GDM1 (cell line): ENCODE measurements at regions not wholly inside any gene's neighbourhood (a gene's known extent, or its start where the extent isn't known, plus 50 kb on each side); places are given as distances from the start of the nearest gene placed in this dataset.

ENCODE experiments used
- DNase-seq: peaks from one replicate; lab custom pipeline; 2025; lab: John Stamatoyannopoulos, UW

DNA sequence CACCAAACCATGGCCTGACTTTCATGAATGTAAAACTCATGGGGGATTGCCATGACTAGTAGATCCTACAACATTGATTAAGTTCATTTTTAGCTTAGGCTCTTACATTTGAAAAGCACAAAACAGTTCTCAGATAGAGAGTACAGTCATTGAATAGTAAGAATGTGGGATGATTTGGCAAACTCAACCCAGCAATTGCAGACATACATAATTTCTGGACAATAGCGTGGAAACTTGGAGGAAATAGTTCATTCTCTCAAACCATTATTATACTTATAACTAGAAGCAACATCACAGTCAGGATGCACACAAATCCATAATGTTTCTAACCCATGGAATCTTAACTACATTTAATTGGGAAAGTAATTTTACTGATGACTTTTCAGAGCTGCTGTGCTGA lies 598.2 kb downstream of the LMO4 start:
- no peak for DNase-seq

DNA sequence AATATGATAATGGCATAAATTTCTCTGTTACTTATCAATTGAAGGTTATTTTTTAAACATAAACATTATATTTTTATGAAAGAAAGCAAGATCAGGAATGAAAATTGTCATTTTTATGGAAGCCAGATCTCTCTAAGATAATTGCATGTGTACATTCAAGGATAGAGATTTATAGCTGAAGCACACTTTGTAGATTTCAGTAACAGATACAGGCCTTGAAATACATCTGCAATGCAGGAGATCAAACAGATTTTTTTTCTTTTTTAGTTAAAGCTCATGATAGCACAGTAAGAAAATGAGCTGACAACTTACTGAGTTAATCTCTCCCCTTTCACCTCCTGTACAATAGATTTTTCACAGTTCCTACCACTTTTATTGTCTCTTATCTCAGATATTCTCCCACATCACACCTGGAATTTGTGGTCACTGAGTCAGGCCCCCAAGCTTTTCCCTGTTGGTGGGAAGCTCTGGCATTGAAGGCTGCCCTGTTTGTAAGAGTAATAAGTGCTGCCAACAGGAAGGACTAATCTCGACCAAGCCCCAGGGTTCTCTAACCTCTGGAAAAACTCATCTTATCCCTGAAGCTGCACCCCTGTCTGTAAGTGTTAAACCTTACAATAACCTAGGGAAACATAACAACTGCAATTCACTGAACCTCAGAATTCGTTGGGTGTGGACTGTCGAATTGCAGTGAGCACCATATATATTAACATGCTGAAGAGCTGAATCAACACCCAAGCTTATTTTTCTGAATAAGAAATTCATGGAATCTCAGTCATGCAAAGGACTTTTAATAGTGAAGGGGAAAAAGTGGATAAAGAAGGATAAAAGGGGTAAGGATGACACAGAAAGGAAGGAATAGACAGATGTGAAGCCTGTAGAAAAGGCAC lies 599.0 kb downstream of the LMO4 start:
- no peak for DNase-seq

DNA sequence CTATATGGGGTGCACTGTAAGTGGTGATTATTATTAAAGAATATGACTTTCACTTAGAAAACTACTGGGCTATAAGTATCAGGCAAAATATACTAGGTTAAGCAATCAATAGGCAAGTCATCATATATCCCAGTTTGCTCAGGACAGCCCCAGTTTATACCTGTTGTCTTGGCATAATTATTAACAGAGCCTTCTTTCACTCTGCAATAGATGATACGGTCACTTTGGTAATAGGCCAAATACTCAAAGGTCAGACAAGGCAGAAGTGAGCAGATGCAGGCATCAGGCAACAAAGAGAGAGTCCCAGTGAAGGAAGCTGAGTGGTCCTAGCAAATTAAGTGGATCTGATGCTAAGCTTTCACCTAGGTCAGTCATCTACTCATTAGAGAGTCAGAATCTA lies 599.9 kb downstream of the LMO4 start:
- DNase-seq, result no peak

DNA sequence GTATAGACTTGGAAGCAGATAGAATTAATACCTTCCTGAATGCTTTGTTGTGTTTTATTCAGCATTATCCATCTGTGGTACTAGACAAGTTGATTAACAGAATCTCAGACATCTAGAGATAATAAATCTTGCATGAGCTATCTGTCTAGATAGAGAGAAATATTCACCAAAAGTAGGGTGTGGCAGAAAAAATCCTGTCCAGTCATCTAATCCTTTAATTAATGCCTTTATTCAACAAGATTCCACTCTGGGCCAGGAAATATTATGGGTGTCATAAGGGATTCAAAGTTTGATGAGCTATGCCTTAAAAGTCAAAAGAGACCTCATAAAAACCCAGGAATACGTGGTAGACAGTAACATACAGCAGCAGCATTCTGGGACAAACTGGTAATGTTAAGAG lies 601.2 kb downstream of the LMO4 start:
- DNase-seq, result no peak

DNA sequence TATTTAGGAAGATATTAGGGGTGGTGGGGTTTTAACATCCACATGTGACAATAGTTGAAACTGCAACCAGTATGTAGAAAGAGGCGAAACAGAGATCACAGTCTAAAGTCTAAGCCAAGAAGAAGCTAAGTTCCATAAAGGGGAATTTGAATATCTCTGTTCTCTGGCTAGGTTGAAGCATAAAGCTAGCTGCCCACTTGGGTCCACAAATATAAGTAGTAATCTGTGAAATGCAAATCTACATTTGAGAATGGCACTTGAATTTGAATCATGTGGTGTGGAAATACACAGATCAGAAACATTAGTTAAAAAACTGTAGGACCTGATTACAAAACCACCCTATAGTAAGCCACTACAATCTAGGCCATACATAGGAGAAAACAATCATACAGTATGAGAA lies 602.1 kb downstream of the LMO4 start:
- DNase-seq, result no peak

DNA sequence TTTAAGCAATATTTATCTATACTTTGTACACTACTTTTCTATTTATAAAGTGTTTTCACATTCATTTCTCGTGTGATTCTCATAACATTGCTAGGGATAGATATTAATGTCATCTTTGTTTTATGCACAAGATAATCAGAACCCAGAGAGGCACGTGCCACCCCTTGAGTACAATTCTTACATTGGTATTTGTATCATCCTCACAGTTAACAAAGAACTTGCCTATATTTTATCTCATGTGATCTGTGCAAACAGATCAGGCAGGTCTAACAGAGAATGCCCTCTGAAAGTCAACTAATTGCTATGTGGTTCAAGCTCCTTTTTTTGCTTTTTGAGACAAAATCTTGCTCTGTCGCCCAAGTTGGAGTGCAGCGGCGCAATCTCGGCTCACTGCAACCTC lies 604.5 kb downstream of the LMO4 start:
- DNase-seq, result no peak

DNA sequence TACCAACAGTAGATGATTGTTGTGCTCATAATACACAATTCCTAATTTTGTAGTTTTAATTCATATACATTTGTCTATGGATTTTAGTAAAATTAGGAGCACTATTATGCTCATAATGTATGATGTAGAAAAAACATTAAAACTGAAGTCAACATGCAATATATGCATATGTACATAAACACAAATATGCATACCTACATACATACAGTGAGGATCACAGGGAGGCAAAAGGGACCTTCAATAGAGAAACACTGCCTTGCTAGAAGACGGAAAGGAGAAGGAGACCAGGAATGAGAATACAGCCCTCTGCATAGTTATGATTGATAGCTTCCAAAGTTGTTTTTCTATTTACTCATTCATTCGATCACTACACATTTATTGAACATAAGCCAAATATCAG lies 606.5 kb downstream of the LMO4 start:
- no peak for DNase-seq

DNA sequence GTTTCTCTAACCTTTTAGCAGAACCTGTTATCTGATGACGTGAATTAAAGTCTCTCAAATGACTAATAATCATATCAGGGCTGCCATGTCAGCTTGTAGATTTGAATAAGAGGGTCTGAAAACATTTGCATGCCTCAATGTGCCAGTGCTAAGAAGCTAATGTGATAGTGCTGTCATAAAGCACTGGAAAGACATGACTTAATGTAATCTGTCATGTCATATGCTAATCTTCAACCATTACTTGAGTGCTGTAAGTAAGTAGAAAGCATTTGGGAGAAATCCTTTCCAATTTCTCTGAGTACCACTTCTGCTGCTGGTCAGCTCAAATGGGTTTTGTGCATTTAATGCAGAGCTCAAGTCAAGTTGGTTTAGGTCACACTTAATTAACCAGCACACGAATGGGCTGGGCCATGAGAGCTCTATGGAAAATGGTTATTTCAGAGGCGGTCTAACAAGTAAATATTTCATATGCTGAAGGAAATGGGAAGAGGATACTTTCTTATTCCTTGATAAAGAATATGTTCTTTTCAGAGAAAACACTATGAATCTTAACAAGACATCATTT lies 609.2 kb downstream of the LMO4 start:
- DNase-seq, result no peak

DNA sequence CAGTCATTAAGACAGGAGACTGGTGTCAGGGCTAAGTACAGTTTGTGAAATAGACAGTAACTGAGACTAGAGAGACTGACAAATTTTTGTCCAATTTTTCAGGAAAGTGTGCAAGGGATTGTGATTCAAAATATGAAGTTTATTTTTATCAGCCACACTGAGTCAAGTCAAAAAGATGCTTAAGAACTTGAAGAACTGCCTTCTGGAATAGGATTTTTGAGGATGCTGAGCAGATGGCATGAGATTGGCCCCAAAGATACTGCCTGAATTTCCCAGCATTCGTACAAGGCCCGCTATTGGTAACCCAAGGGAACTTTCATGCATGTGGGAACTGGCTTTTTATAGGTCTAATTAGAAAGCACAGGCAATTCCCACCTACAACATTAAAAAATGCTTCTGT lies 610.0 kb downstream of the LMO4 start:
- no peak for DNase-seq

DNA sequence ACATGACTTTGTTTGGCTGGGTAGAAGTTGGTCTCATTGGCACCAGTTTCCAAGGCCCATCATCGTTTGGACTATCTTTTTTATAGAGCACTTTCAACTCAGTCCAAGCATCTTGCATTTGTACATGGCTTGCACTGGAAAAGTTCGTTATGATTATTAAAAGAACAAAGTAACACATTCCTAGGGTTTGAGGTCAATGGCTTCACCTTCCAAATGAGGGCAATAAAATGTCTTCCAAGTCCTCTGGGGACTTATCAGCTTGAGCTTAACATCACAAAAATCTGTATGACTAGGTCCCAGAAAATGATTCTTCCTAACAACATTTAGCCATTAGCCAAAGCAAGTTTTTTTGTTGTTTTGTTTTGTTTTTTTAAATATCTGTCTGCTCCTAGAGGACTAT lies 610.8 kb downstream of the LMO4 start:
- no peak for DNase-seq

DNA sequence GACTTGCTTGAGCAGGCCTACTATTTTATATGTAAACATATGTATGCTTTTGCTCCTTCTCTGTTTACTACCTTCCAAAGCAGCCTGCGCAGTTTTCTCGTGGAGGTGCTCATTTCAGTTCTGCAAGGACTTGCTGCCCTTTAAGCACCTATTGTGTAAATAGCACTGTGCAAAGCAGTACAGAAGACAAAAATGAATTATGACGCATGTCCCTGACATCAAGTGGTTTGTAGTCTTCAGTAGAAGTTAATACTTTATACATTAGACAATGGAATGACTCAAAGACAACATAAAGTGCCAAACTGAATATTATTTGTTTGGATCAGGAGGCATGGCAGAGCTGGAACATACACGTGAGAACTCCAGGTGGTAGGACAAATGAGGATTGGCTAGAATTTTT lies 611.7 kb downstream of the LMO4 start:
- no peak for DNase-seq

DNA sequence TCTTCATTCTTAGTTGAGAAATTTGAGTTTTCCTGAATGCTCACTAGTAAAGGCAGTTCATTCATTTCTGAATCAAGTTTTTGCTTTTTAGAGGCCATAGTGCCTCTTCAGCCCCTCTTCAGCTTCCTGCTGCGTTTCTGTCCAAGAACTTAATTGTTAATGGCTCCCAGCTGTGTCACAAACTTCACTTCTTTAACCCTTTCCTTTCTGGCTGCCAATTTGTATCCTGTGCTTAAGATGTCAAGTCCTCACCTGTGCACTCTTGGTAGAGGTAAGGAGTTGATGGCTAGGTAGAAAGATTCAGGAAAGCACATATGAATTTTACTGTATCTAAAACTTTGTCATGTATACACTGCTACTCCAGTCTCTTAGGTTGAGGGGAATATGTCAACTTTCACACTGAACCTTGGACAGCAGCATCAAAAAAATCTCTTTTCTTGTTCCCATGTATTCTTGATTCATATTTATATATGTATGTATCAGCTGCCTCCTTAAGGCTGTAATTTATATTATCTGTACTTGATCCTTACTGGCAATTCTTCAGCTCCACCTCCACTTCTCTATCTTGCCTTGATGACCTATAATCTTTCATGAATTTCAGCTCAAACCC lies 612.8 kb downstream of the LMO4 start:
- DNase-seq, result no peak

DNA sequence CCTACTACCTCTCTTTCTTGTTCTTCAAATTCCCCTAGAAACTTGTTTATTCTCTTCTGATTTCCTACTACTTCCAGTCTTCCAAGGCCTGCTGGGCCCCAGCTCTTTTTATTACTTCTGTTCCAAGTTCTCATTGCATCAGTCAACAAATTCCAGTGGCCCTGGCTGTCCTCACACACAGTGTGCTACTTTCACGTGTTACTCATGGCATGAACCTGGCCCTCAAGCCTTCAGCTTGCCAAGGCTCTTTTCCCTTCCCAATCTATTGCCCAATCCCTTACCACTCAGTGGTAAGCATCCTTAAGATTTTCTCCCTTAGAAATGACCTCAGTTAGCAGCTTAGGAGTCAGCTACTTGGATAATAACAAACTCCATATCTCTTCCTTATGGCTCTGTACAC lies 613.5 kb downstream of the LMO4 start:
- no peak for DNase-seq

DNA sequence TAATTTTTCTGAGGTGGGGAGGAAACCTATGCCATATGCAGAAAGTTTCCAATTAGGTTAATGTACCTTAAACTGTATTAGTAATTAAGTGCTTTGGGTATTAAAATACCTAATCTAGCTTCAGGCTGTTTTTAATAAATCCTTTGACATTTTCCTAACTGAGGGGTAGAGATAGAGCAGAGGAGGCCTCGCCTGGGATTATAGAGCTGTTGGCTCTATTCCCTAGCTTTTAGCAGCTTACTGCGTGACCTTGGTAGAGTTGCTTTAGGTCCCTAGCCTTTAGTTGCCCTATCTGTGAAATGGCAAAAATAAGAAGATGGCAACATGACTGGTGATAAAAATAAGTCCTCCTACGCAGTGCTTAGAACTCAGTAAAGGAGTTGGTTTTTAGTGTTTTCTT lies 621.0 kb downstream of the LMO4 start:
- DNase-seq, result no peak

DNA sequence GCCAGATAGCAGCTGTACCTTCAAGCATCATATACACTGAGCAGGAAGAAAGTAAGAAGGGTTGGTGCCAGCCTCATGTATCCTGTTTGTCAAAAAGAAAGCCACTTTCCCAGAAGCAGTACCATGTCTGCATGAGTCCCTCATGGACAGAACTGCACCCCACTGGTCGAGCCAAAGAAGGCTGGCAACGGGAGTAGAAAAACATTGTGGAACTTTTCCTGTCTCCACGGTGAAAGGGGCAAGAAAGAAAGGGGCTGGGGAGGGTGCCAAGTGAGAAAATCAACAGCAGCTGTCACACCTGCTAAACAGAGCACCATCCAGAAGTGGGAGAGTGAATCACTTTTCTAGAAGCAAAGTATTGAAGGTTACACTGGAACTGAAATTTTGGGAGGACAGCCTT lies 621.7 kb downstream of the LMO4 start:
- no peak for DNase-seq

DNA sequence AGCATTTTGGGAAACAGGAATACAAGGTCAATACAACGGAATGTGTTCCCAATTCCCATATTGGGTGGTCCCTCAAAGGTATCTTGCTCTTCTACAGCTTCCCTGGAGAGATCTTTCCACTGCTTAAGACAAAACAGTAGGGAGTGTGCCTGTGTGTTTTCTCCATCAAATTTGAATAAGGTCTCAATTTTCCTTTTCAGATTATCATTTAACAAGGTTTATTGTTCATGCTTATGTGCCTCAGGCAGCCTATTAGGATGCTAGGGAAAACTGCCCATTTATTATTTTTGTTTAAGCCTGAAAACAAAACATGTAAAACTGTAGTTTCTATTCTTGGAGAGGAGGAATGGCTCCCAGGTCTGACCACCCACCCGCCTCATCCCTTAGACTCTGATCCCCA lies 622.7 kb downstream of the LMO4 start:
- DNase-seq, result no peak

DNA sequence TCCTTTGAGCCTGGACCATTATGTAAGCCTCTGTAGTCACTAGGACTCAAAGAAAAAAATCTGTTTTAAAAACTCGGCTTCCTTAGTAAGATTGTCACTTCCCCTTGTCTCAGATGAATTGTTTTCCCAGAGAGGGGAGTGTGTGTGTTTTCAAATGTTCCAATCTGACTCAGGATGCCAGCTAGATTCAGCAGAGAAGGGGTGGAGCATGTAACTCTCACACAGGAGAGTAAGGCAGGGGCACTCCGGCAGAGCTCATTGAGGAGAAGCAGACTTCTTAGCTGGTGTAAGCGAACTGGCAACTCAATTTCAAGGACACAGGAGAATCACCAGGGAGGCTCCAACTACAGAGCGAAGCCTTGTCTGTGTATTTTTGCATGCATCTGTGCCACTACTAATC lies 623.2 kb downstream of the LMO4 start:
- DNase-seq, result peak; percentile 19

DNA sequence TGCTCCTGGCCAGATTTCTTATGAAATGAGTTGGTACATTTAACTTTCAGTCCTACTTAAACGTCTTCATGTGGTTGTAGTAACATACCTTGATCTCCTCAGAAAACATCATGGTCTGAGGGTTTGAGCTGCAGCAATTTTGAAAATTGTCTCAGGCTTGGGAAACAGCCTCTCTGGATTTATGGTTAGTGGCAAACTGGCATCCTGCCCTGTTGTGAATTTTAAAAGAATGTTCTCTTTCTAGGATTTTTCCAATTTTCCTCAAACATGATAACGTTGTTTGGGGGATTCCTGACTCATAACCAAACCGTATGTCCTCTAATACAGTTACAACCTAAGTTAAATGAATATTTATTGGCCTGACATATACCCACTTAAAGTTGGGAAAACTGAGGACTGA lies 624.4 kb downstream of the LMO4 start:
- no peak for DNase-seq

DNA sequence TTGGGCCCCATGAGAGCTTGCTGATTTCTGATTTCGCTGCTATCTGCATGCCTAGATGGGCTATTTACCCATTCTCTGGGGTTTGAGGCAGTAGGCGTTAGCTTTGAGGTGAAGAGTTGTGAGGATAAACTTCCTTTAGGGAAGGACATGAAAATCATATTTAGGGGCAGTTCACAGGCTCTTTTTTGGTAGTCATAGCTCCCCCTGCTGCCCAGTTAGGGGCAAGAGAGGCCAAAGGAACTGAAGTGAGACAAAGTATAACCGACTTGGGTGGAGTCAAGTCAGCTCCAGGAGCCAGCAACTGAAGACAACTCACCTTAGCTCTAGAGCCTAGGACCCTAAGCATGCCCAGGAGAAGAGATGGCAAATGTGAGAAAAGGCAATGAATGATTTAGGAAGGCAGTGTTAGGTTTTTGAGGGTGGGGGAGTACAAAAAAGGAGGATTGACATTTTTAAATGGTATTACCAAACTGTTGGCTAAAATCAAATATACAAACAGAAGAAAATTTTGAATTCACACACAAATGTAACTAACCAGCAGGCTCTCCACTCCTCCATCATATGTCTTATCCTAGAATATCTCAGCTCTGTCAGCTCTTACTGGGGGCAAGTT lies 625.2 kb downstream of the LMO4 start:
- DNase-seq, result peak; percentile 47

DNA sequence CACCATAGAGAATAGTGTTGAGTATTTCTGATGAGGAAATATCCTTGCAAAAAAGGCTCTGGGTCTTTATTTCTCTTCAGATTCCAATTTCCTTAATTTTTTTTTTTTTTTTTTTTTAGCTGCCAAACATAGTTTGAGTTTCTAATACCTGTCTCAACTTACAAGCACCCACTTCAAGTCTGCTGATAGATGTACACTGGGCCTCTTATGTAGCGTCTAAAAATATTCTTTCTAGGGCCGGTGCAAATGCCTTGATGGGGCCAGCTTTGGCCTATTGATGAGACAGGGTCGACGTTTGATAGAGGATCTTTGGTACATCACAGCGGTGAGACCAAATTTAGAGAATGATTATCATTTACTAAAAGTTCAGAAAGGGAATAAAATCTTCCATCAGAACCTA lies 626.4 kb downstream of the LMO4 start:
- no peak for DNase-seq

DNA sequence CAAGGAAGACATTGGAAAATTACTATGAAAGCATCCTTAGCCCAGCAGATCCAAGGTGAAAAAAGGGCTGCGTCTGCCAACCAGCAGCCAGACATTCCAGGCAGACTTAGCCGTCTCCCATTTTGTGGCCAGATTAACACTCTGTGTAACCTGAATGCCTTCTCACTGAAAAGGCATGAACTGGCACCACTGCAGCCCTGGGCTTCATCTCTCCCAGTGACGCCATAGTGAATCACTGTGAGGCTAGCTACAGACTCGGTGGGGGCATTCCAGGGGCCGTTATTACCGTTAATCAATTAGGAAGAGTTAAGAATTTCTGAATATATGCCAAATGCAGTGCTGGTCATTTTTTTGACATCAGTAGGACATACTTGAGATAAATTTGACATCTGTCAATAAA lies 627.4 kb downstream of the LMO4 start:
- DNase-seq, result no peak

DNA sequence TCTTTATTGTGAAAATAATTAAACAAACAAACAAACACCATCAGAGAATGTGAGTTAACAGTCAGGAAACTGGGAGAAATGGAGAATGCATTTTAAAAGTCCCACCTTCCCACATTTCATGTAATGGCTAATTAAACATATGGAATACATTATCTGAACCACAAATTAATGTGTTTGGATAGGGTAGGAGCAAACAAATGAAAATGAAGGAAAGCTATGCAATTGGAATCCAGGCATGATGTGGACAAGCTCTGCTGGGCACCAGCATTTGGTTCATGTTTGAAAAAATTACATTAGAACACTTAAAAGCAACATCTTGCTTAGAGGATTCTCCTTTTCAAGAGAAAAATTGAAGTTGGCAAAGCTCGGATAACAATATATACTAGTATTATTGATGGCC lies 628.1 kb downstream of the LMO4 start:
- no peak for DNase-seq

DNA sequence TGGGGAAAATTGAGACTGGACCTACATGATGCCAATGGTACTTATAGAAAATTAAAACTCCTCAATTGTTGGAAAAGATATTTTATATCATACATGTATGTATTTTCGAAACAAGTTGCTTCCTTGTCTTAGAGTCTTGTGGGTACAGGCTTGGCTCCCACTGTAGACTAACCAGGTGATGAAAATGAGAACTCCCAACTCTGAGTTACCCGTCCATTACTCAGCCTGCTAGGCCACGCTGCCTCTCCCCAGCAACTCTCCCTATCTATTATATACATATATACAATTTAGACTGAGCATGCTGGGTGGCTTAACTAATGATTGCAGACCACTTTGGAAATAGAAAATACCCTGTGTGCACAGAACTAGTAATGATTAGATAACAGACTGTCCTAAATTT lies 628.7 kb downstream of the LMO4 start:
- DNase-seq, result no peak
